ENCODE measurements at regions not wholly inside any gene's neighbourhood (a gene's known extent, or its start where the extent isn't known, plus 50 kb on each side); places are given as distances from the start of the nearest gene placed in this dataset.

- no peak overlapping the region for H3K27ac ChIP-seq
These were observed 173.0 kb upstream of the IPO5 start for GRCh38 chr13:97780486-97780885.

DNA sequence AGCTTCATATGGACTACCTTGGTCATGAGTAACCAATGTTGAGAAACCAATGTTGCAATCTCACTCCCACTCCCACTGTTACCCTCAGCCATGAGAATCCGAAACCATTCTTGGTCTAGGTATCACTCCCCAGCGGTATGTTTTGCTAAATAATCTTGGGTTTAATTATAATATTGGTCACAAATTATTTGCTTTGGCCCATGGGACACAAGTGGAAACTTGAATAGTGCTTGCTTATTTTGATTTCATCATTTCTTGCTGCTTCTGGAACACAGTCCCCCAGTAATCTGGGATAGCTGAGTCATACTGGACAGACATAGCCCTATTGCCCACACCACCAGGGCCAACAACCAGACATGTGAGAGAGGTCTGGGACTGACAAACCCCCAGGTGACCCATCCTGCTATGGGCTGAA is 171.6 kb upstream of the IPO5 start:
- H3K4me3 ChIP-seq = no peak overlapping the region
- TF ChIP-seq POLR2AphosphoS5 (IDR thresholded peaks at IDR 0.05) (no peak), POLR2A (IDR thresholded peaks at IDR 0.05) (no peak)
- TF ChIP-seq, protein P1, sequence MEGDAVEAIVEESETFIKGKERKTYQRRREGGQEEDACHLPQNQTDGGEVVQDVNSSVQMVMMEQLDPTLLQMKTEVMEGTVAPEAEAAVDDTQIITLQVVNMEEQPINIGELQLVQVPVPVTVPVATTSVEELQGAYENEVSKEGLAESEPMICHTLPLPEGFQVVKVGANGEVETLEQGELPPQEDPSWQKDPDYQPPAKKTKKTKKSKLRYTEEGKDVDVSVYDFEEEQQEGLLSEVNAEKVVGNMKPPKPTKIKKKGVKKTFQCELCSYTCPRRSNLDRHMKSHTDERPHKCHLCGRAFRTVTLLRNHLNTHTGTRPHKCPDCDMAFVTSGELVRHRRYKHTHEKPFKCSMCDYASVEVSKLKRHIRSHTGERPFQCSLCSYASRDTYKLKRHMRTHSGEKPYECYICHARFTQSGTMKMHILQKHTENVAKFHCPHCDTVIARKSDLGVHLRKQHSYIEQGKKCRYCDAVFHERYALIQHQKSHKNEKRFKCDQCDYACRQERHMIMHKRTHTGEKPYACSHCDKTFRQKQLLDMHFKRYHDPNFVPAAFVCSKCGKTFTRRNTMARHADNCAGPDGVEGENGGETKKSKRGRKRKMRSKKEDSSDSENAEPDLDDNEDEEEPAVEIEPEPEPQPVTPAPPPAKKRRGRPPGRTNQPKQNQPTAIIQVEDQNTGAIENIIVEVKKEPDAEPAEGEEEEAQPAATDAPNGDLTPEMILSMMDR (IDR thresholded peaks at IDR 0.05 in 8 of 11, conservative IDR thresholded peaks at IDR 0.05 in 3 of 11) = no peak
- H3K27ac ChIP-seq = no peak overlapping the region
- no peak for DNase-seq
- no peaks in the 10 kb centered on the region for H3K27me3 ChIP-seq (replicated peaks in 1 of 7)
- H3K9me3 ChIP-seq = peaks cover 0 to 8% (median 0%) of the 10 kb centered on the region in 8 donors
- WGBS, 5 donors = 81 to 96% (median 90%) methylated on average over 2 of the region's 2 CpGs
- H3K36me3 ChIP-seq = no peaks in the 10 kb centered on the region
- H3K4me1 ChIP-seq = no peaks in the 10 kb centered on the region
- intact Hi-C loops (cut with DNase I; ENCODE audit: low total_unique reads) = no loop called here

More at GRCh38 chr13:97780486-97780885, 173.0 kb upstream of the IPO5 start:
- Histone ChIP-seq H3K36me3 (no peaks in the 10 kb centered on the region), H3K4me3 (no peak overlapping the region), H3K4me1 (no peaks in the 10 kb centered on the region), H3K27me3 (replicated peaks in 1 of 7) (no peaks in the 10 kb centered on the region), H3K9me3 (peaks cover 0 to 15% (median 0%) of the 10 kb centered on the region in 8 donors)
- WGBS, 5 donors = 73 to 85% (median 73%) methylated on average over 5 of the region's 5 CpGs
- TF ChIP-seq, protein P1 (IDR thresholded peaks at IDR 0.05 in 8 of 11, conservative IDR thresholded peaks at IDR 0.05 in 3 of 11) = no peak
- TF ChIP-seq POLR2AphosphoS5 (IDR thresholded peaks at IDR 0.05) = no peak
- TF ChIP-seq POLR2A (IDR thresholded peaks at IDR 0.05) = no peak
- intact Hi-C loops (cut with DNase I; ENCODE audit: low total_unique reads) = no loop called here
- no peak for DNase-seq

DNA sequence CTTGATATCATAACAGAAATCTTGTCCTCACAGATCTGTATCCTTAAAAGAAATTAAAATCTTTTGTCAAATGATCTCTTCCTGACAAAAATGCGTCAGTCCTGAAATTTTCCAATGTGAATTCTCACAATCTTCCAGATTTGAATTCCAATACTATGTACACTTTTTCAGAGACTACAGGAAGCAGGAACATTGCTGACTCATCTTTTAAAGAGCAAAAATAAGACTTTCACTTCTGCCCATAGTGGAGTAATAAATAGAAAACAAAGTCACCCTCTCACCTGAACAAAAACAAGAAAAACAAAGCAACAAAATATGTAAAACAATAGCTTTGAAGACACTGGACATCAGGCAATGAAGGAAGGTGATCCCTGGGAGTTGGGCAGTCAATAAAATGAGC is 167.0 kb upstream of the IPO5 start:
- 51 to 84% (median 63%) methylated on average over 1 of the region's 1 CpG for WGBS, 5 donors
- Histone ChIP-seq H3K4me3 (no peak overlapping the region), H3K4me1 (no peaks in the 10 kb centered on the region), H3K27ac (no peak overlapping the region), H3K27me3 (replicated peaks in 1 of 7) (no peaks in the 10 kb centered on the region), H3K36me3 (no peaks in the 10 kb centered on the region), H3K9me3 (peaks cover 0 to 34% (median 23%) of the 10 kb centered on the region in 8 donors)
- DNase-seq = no peak
- no peak for TF ChIP-seq POLR2A (IDR thresholded peaks at IDR 0.05)
- TF ChIP-seq POLR2AphosphoS5 (IDR thresholded peaks at IDR 0.05) = no peak
- TF ChIP-seq, protein P1 (IDR thresholded peaks at IDR 0.05 in 8 of 11, conservative IDR thresholded peaks at IDR 0.05 in 3 of 11) = no peak
- intact Hi-C loops (cut with DNase I; ENCODE audit: low total_unique reads) = no loop called here

GRCh38 chr13:97797553-97797952 is 155.9 kb upstream of the IPO5 start:
- DNase-seq = no peak
- Histone ChIP-seq H3K4me3 (no peak overlapping the region), H3K36me3 (no peaks in the 10 kb centered on the region), H3K9me3 (peaks cover 2 to 37% (median 26%) of the 10 kb centered on the region in 8 donors), H3K27me3 (replicated peaks in 1 of 7) (no peaks in the 10 kb centered on the region), H3K4me1 (no peaks in the 10 kb centered on the region), H3K27ac (no peak overlapping the region)
- intact Hi-C loops (cut with DNase I; ENCODE audit: low total_unique reads) = no loop called here
- TF ChIP-seq, protein P1 (IDR thresholded peaks at IDR 0.05 in 8 of 11, conservative IDR thresholded peaks at IDR 0.05 in 3 of 11) = no peak
- TF ChIP-seq POLR2A (IDR thresholded peaks at IDR 0.05) = no peak
- no peak for TF ChIP-seq POLR2AphosphoS5 (IDR thresholded peaks at IDR 0.05)
- 54 to 71% (median 59%) methylated on average over 4 of the region's 4 CpGs for WGBS, 5 donors
